Stomach (tissue), 8 donors: ENCODE measurements at regions not wholly inside any gene's neighbourhood (a gene's known extent, or its start where the extent isn't known, plus 50 kb on each side); places are given as distances from the start of the nearest gene placed in this dataset.
"Not testable (repeated sequence)": the region's sequence is repeated elsewhere in the genome, so short reads cannot be mapped to it uniquely, and the experiment has no call there.

ENCODE experiments used
- DNase-seq, 2 donors: peaks; one replicate each; pipeline versions ENCODE4 v3.0.0 to v3.0.0-alpha.2; 2013 to 2019
- H3K27ac ChIP-seq, 5 donors: fragments of 200-600 bp in 4 of 5; sonication (generic) in 4 of 5; one replicate each; pipeline ENCODE4 v1.5.1; 2013 to 2019; ENCODE audit warnings: mild to moderate bottlenecking in 1 of 5, moderate library complexity in 1 of 5
- H3K27me3 ChIP-seq, 3 donors: fragments of 200-600 bp; sonication (generic); one replicate each; pipeline ENCODE4 v1.5.1; 2017 to 2019; ENCODE audit warnings: mixed run types in 1 of 3
- H3K36me3 ChIP-seq, 4 donors: fragments of 200-600 bp; sonication (generic); 1 replicate in 3 of 4; 2 replicates in 1 of 4; pipeline ENCODE4 v1.5.1; 2016 to 2019
- H3K4me1 ChIP-seq, 4 donors: fragments of 200-600 bp; sonication (generic); one replicate each; pipeline ENCODE4 v1.5.1; 2016 to 2019
- H3K4me3 ChIP-seq, 4 donors: fragments of 200-600 bp; sonication (generic) in 3 of 4; one replicate each; pipeline ENCODE4 v1.5.1; 2016 to 2019; ENCODE audit warnings: mild to moderate bottlenecking in 1 of 4
- H3K9me3 ChIP-seq, 4 donors: fragments of 200-600 bp; sonication (generic); one replicate each; pipeline ENCODE4 v1.5.1; 2016 to 2019
- CTCF ChIP-seq, 7 experiments: fragments of 450-650 bp in 4 of 7; fragments of 200-600 bp in 3 of 7; sonication (generic) in 3 of 7; IDR thresholded peaks; one replicate each; pipeline ENCODE4 v1.5.1; 2016 to 2019; ENCODE audit warnings: antibody characterized with exemption in 7 of 7, control low read depth in 2 of 7, mild to moderate bottlenecking in 1 of 7
- EP300 ChIP-seq: sonication (generic); formaldehyde crosslinking; IDR thresholded peaks from one replicate; pipeline ENCODE4 v1.6.1; 2017; ENCODE audit warnings: antibody characterized with exemption
- POLR2A ChIP-seq, 4 donors: fragments of 450-650 bp; IDR thresholded peaks; one replicate each; pipeline ENCODE4 v1.6.1; 2016; ENCODE audit warnings: antibody characterized with exemption in 4 of 4, control low read depth in 2 of 4, mild to moderate bottlenecking in 1 of 4, moderate library complexity in 1 of 4
- POLR2AphosphoS5 ChIP-seq, 3 donors: sonication (generic); formaldehyde crosslinking; IDR thresholded peaks; one replicate each; pipeline ENCODE4 v1.6.1; 2016; ENCODE audit warnings: antibody characterized with exemption in 3 of 3
- WGBS, 5 donors: extraction: QIAGEN DNeasy Blood & Tissue Kit in 3 of 5; methylation state at CpG; one replicate each; pipeline versions ENCODE4 v1.1.5 to v1.1.7; 2013 to 2018; 5-methylcytosine and 5-hydroxymethylcytosine counted together
- intact Hi-C: fragments of 100-400 bp; cut with DNase I; formaldehyde crosslinking; loops from one replicate; pipeline ENCODE4 v1.15.1; 2023; ENCODE audit warnings: low total_unique reads
- donor health status: healthy with polysubstance abuse.
- donor health status: Bipolar disorder and iron deficiency.
- donor health status: healthy.

GRCh38 chr1:38773483-38773882 is 86.1 kb downstream of the RRAGC start:
- DNase-seq = no peak
- Histone ChIP-seq H3K4me1 (no peaks in the 10 kb centered on the region), H3K36me3 (no peaks in the 10 kb centered on the region), H3K27ac (no peak overlapping the region), H3K4me3 (no peak overlapping the region), H3K27me3 (peaks cover 0 to 18% (median 0%) of the 10 kb centered on the region in 3 donors), H3K9me3 (no peaks in the 10 kb centered on the region)
- 54 to 72% (median 64%) methylated on average over 2 of the region's 2 CpGs for WGBS, 5 donors
- no peak for TF ChIP-seq POLR2AphosphoS5 (IDR thresholded peaks at IDR 0.05)
- no peak for TF ChIP-seq EP300
- TF ChIP-seq POLR2A (IDR thresholded peaks at IDR 0.05) = no peak
- no peak for TF ChIP-seq CTCF (IDR thresholded peaks at IDR 0.05)
- intact Hi-C loops = no loop called here

- no peak for TF ChIP-seq POLR2A (IDR thresholded peaks at IDR 0.05)
- no peak for TF ChIP-seq CTCF (IDR thresholded peaks at IDR 0.05)
- no peak for TF ChIP-seq EP300
- Histone ChIP-seq H3K36me3 (no peaks in the 10 kb centered on the region), H3K9me3 (no peaks in the 10 kb centered on the region), H3K4me3 (no peak overlapping the region), H3K27ac (no peak overlapping the region), H3K4me1 (no peaks in the 10 kb centered on the region), H3K27me3 (peaks cover 0 to 12% (median 0%) of the 10 kb centered on the region in 3 donors)
- intact Hi-C loops = no loop called here
- WGBS, 5 donors = 32 to 51% (median 41%) methylated on average over 3 of the region's 3 CpGs
- no peak for DNase-seq
These were observed 86.6 kb downstream of the RRAGC start for GRCh38 chr1:38772953-38773352.

- Histone ChIP-seq H3K4me3 (no peak overlapping the region), H3K4me1 (no peaks in the 10 kb centered on the region), H3K27me3 (peaks cover 0 to 17% (median 0%) of the 10 kb centered on the region in 3 donors), H3K9me3 (no peaks in the 10 kb centered on the region), H3K27ac (no peak overlapping the region), H3K36me3 (no peaks in the 10 kb centered on the region)
- 56 to 73% (median 67%) methylated on average over 4 of the region's 4 CpGs for WGBS, 5 donors
- TF ChIP-seq EP300 (no peak), CTCF (IDR thresholded peaks at IDR 0.05) (no peak), POLR2AphosphoS5 (IDR thresholded peaks at IDR 0.05) (no peak), POLR2A (IDR thresholded peaks at IDR 0.05) (no peak)
- intact Hi-C loops = no loop called here
- no peak for DNase-seq
These were observed 87.5 kb downstream of the RRAGC start for GRCh38 chr1:38772026-38772425.

GRCh38 chr1:38770516-38771173 is 88.9 kb downstream of the RRAGC start:
- peaks cover 0 to 19% (median 0%) of the 10 kb centered on the region in 3 donors for H3K27me3 ChIP-seq
- H3K4me3 ChIP-seq, H3K27ac ChIP-seq, intact Hi-C loops, DNase-seq, H3K4me1 ChIP-seq, H3K36me3 ChIP-seq, H3K9me3 ChIP-seq: not testable (repeated sequence)
- WGBS, 5 donors = 90 to 97% (median 95%) methylated on average over 3 to 4 of the region's 5 CpGs

- intact Hi-C loops = no loop called here
- Histone ChIP-seq H3K4me1 (no peaks in the 10 kb centered on the region), H3K36me3 (no peaks in the 10 kb centered on the region), H3K27me3 (peaks cover 0 to 32% (median 0%) of the 10 kb centered on the region in 3 donors), H3K27ac (no peak overlapping the region), H3K4me3 (no peak overlapping the region), H3K9me3 (no peaks in the 10 kb centered on the region)
- 83 to 87% (median 84%) methylated on average over 7 of the region's 7 CpGs for whole genome bisulfite sequencing, 5 donors
- no peak for TF ChIP-seq POLR2A (IDR thresholded peaks at IDR 0.05)
- no peak for TF ChIP-seq POLR2AphosphoS5 (IDR thresholded peaks at IDR 0.05)
- TF ChIP-seq CTCF (IDR thresholded peaks at IDR 0.05) = no peak
- TF ChIP-seq EP300 = no peak
- DNase-seq = no peak
These were observed 93.4 kb downstream of the RRAGC start for GRCh38 chr1:38766125-38766524.
